Ovary (tissue), 7 donors: ENCODE measurements at regions not wholly inside any gene's neighbourhood (a gene's known extent, or its start where the extent isn't known, plus 50 kb on each side); places are given as distances from the start of the nearest gene placed in this dataset.

Experiments used
- DNase-seq, 5 donors: peaks; one replicate each; pipeline ENCODE4 v3.0.0-alpha.2; 2019 to 2020
- H3K27ac ChIP-seq, 2 donors: fragments of 200-600 bp; one replicate each; pipeline versions ENCODE4 v1.5.1 to v1.8.0; 2019 to 2022
- H3K27me3 ChIP-seq: fragments of 200-600 bp; one replicate; pipeline ENCODE4 v1.8.0; 2022
- H3K36me3 ChIP-seq: fragments of 200-600 bp; sonication (generic); one replicate; pipeline ENCODE4 v1.5.1; 2019
- H3K4me1 ChIP-seq: one replicate; pipeline ENCODE4 v1.8.1; 2013; ENCODE audit warnings: mild to moderate bottlenecking, moderate library complexity; ENCODE audit not compliant: insufficient read depth
- H3K4me3 ChIP-seq: fragments of 200-600 bp; sonication (generic); one replicate; pipeline ENCODE4 v1.5.1; 2017
- H3K9me3 ChIP-seq, 2 donors: fragments of 200-600 bp in 1 of 2; sonication (generic) in 1 of 2; one replicate each; pipeline versions ENCODE4 v1.5.1 to v1.8.1; 2013 to 2019; ENCODE audit warnings: mild to moderate bottlenecking in 1 of 2, moderate library complexity in 1 of 2
- EP300 ChIP-seq: sonication (generic); formaldehyde crosslinking; IDR thresholded peaks from one replicate; pipeline ENCODE4 v1.6.1; 2017; ENCODE audit warnings: antibody characterized with exemption
- POLR2A ChIP-seq: fragments of 450-650 bp; IDR thresholded peaks from one replicate; pipeline ENCODE4 v1.6.1; 2017; ENCODE audit warnings: antibody characterized with exemption, mild to moderate bottlenecking, moderate library complexity
- WGBS, 3 donors: extraction: QIAGEN DNeasy Blood & Tissue Kit in 1 of 3; methylation state at CpG; one replicate each; pipeline versions ENCODE4 v1.1.5 to v1.1.7; 2013 to 2017; 5-methylcytosine and 5-hydroxymethylcytosine counted together
- intact Hi-C, 4 donors: fragments of 100-400 bp; cut with DNase I; formaldehyde crosslinking; loops; one replicate each; pipeline versions ENCODE4 v1.11.0 to v1.15.1; 2022 to 2023
- TF ChIP-seq, protein P1 (sequence below), 3 donors: fragments of 450-650 bp in 2 of 3; fragments of 200-600 bp in 1 of 3; IDR thresholded peaks; one replicate each; pipeline versions ENCODE4 v1.5.1 to v1.8.0; 2016 to 2022; ENCODE audit warnings: antibody characterized with exemption in 3 of 3, mild to moderate bottlenecking in 1 of 3
- donor health status: DM: no; HTN: no; CAD: no; lungs with moderate emphysema.
- donor health status: DM: no; HTN: no; CAD: no.
- donor health status: Bipolar disorder and iron deficiency.
- donor health status: DM: no; HTN: no; CAD: no.
- donor health status: DM: yes; HTN: yes; CAD: no.

- Histone ChIP-seq H3K4me3 (no peak overlapping the region), H3K9me3 (no peaks in the 10 kb centered on the region), H3K4me1 (peaks cover 2% of the 10 kb centered on the region), H3K27ac (no peak overlapping the region), H3K27me3 (no peaks in the 10 kb centered on the region), H3K36me3 (no peaks in the 10 kb centered on the region)
- 72 to 87% (median 87%) methylated on average over 2 of the region's 2 CpGs for WGBS, 3 donors
- TF ChIP-seq EP300: no peak
- TF ChIP-seq POLR2A: no peak
- TF ChIP-seq, protein P1, sequence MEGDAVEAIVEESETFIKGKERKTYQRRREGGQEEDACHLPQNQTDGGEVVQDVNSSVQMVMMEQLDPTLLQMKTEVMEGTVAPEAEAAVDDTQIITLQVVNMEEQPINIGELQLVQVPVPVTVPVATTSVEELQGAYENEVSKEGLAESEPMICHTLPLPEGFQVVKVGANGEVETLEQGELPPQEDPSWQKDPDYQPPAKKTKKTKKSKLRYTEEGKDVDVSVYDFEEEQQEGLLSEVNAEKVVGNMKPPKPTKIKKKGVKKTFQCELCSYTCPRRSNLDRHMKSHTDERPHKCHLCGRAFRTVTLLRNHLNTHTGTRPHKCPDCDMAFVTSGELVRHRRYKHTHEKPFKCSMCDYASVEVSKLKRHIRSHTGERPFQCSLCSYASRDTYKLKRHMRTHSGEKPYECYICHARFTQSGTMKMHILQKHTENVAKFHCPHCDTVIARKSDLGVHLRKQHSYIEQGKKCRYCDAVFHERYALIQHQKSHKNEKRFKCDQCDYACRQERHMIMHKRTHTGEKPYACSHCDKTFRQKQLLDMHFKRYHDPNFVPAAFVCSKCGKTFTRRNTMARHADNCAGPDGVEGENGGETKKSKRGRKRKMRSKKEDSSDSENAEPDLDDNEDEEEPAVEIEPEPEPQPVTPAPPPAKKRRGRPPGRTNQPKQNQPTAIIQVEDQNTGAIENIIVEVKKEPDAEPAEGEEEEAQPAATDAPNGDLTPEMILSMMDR (IDR thresholded peaks at IDR 0.05): no peak
- intact Hi-C loops: no loop called here
- no peak for DNase-seq
Observed at GRCh38 chr2:12284487-12284886, 432.2 kb upstream of the TRIB2 start.

GRCh38 chr2:12286347-12286746 lies 430.4 kb upstream of the TRIB2 start:
- WGBS, 3 donors: 90 to 97% (median 95%) methylated on average over 4 of the region's 4 CpGs
- no peaks in the 10 kb centered on the region for H3K9me3 ChIP-seq
- no peaks in the 10 kb centered on the region for H3K36me3 ChIP-seq
- H3K4me3 ChIP-seq: no peak overlapping the region
- H3K27ac ChIP-seq: no peak overlapping the region
- peaks cover 2% of the 10 kb centered on the region for H3K4me1 ChIP-seq
- intact Hi-C loops: no loop called here
- no peaks in the 10 kb centered on the region for H3K27me3 ChIP-seq
- TF ChIP-seq EP300 (no peak), POLR2A (no peak)
- TF ChIP-seq, protein P1 (IDR thresholded peaks at IDR 0.05): no peak
- DNase-seq: no peak

DNA sequence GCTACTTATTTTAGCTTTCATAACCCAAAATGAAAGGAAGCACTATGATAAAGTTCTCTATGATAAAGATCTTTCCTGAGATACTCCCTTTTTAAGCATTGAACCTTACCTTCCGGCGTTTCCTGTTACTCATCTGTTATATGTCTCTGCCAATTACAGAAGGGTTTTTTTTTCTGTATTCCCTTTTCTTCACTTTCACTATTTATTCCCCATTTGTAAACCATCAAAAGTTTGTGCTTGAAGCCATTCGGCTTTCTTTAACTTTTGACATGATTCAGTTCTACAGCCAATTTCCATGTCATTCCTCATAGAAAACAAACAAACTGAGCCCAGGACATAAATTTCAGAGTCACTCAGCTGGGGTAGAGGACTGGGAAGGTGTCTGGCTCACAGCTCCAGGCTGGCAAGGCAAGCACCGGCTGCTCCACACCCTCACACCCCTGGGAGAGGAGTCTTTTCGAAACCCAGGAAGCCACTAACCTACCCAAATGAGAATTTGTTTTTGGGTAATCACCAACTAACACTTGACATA lies 429.4 kb upstream of the TRIB2 start:
- intact Hi-C loops: no loop called here
- DNase-seq: no peak
- TF ChIP-seq POLR2A (no peak), EP300 (no peak)
- TF ChIP-seq, protein P1 (IDR thresholded peaks at IDR 0.05): no peak
- Histone ChIP-seq H3K27me3 (no peaks in the 10 kb centered on the region), H3K9me3 (no peaks in the 10 kb centered on the region), H3K4me1 (peaks cover 2% of the 10 kb centered on the region), H3K36me3 (no peaks in the 10 kb centered on the region), H3K4me3 (no peak overlapping the region), H3K27ac (no peak overlapping the region)
- 38 to 57% (median 55%) methylated on average over 5 of the region's 5 CpGs for WGBS, 3 donors

DNA sequence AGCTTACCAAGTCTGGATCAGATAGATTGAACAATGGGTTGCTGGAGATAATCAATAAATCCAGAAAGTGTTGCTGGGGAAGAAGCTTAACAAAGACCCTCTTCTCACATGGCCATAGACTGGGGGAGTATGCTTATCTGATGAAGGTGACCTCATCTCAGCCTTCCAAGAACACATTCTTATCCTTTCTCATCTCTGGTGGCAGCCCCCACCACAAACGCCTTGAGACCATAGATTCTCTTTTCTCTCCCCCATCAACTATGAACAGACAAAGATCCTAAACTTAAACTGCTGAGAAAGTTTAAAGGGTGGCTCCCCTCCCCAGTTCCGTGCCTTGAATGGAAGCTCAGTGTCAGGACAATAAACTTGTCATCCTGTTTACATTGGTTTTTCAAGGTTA lies 428.7 kb upstream of the TRIB2 start:
- Histone ChIP-seq H3K4me3 (no peak overlapping the region), H3K27ac (no peak overlapping the region), H3K4me1 (peaks cover 2% of the 10 kb centered on the region), H3K36me3 (no peaks in the 10 kb centered on the region), H3K9me3 (no peaks in the 10 kb centered on the region), H3K27me3 (no peaks in the 10 kb centered on the region)
- WGBS, 3 donors: 87 to 92% (median 90%) methylated on average over 2 of the region's 2 CpGs
- intact Hi-C loops: no loop called here
- DNase-seq: no peak
- TF ChIP-seq POLR2A (no peak), EP300 (no peak)
- TF ChIP-seq, protein P1 (IDR thresholded peaks at IDR 0.05): no peak
